Osteocyte (in vitro differentiated cells): ENCODE measurements at regions not wholly inside any gene's neighbourhood (a gene's known extent, or its start where the extent isn't known, plus 50 kb on each side); places are given as distances from the start of the nearest gene placed in this dataset.

ENCODE experiments used
- DNase-seq: peaks from one replicate; pipeline ENCODE4 v3.0.0; 2021; ENCODE audit warnings: mixed read lengths; ENCODE audit not compliant: unreplicated experiment; ENCODE audit errors: extremely low spot score
- H3K27ac Mint-ChIP-seq: one replicate; pipeline ENCODE4 v1.8.0; 2021; ENCODE audit warnings: mild to moderate bottlenecking, mixed read lengths; ENCODE audit not compliant: unreplicated experiment
- H3K27me3 Mint-ChIP-seq: one replicate; pipeline ENCODE4 v1.8.0; 2021; ENCODE audit warnings: mixed read lengths; ENCODE audit not compliant: unreplicated experiment
- H3K36me3 Mint-ChIP-seq: one replicate; pipeline ENCODE4 v1.8.0; 2021; ENCODE audit warnings: mixed read lengths; ENCODE audit not compliant: unreplicated experiment
- H3K4me1 Mint-ChIP-seq: one replicate; pipeline ENCODE4 v1.8.0; 2021; ENCODE audit warnings: mixed read lengths; ENCODE audit not compliant: unreplicated experiment
- H3K4me3 Mint-ChIP-seq: one replicate; pipeline ENCODE4 v1.8.0; 2021; ENCODE audit warnings: mild to moderate bottlenecking, moderate library complexity, mixed read lengths; ENCODE audit not compliant: unreplicated experiment
- H3K9me3 Mint-ChIP-seq: one replicate; pipeline ENCODE4 v1.8.0; 2021; ENCODE audit warnings: mixed read lengths; ENCODE audit not compliant: unreplicated experiment
- CTCF ChIP-seq: fragments of 200-600 bp; sonication (generic); IDR thresholded peaks from 2 replicates; pipeline ENCODE4 v1.5.0; 2021; ENCODE audit warnings: antibody characterized with exemption, mild to moderate bottlenecking, moderate library complexity

GRCh38 chr18:30562231-30562630 lies 480.3 kb downstream of the DSC3 start:
- Mint-ChIP-seq H3K27me3 (peaks cover 13% of the 10 kb centered on the region), H3K4me1 (no peaks in the 10 kb centered on the region), H3K9me3 (no peaks in the 10 kb centered on the region), H3K4me3 (no peak overlapping the region), H3K36me3 (no peaks in the 10 kb centered on the region), H3K27ac (no peak overlapping the region)
- no peak for DNase-seq
- TF ChIP-seq CTCF: no peak

DNA sequence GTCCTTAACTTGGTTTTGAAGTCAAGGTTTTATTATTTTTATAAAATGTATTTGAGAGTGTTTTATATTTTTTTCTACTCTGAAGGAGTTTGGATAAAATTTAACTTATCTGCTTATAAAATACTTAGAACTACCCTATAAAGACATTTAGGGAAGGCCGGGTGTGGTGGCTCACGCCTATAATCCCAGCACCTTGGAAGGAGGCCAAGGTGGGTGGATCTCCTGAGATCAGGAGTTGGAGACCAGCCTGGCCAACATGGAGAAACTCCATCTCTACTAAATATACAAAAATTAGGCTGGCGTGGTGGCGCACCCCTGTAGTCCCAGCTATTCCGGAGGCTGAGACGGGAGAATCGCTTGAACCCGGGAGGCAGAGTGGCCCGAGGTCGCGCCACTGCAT lies 486.4 kb downstream of the DSC3 start:
- DNase-seq: no peak
- no peaks in the 10 kb centered on the region for H3K4me1 Mint-ChIP-seq
- H3K9me3 Mint-ChIP-seq: no peaks in the 10 kb centered on the region
- no peaks in the 10 kb centered on the region for H3K36me3 Mint-ChIP-seq
- H3K27ac Mint-ChIP-seq: no peak overlapping the region
- no peak for TF ChIP-seq CTCF
- H3K4me3 Mint-ChIP-seq: no peak overlapping the region
- H3K27me3 Mint-ChIP-seq: peaks cover 15% of the 10 kb centered on the region

GRCh38 chr18:30545393-30545792 lies 497.1 kb downstream of the DSC3 start:
- no peak overlapping the region for H3K4me3 Mint-ChIP-seq
- peaks cover 10% of the 10 kb centered on the region for H3K27me3 Mint-ChIP-seq
- H3K27ac Mint-ChIP-seq: no peak overlapping the region
- no peaks in the 10 kb centered on the region for H3K9me3 Mint-ChIP-seq
- H3K4me1 Mint-ChIP-seq: no peaks in the 10 kb centered on the region
- H3K36me3 Mint-ChIP-seq: no peaks in the 10 kb centered on the region
- no peak for DNase-seq
- TF ChIP-seq CTCF: no peak

DNA sequence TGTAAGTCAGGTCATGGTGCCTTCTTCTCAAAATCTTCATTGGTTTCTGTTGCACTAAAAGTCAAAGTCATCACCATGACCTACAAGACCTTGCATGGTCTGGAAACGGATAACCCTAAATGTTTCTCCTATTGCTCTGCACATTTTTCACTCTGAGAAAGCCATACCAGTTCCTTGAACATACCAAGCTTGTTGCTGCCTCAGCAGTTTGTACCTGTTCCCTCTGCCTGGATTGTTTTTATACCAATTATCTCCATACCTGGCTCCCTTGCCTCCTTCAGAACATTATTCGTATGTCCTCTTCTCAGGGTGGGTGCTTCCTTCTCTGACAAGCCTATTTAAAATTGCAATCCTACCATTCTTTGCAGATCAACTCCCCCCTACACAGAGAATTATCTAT lies 498.4 kb downstream of the DSC3 start:
- H3K27me3 Mint-ChIP-seq: peaks cover 10% of the 10 kb centered on the region
- H3K4me3 Mint-ChIP-seq: no peak overlapping the region
- DNase-seq: no peak
- no peaks in the 10 kb centered on the region for H3K36me3 Mint-ChIP-seq
- H3K4me1 Mint-ChIP-seq: no peaks in the 10 kb centered on the region
- TF ChIP-seq CTCF: no peak
- no peak overlapping the region for H3K27ac Mint-ChIP-seq
- H3K9me3 Mint-ChIP-seq: no peaks in the 10 kb centered on the region

DNA sequence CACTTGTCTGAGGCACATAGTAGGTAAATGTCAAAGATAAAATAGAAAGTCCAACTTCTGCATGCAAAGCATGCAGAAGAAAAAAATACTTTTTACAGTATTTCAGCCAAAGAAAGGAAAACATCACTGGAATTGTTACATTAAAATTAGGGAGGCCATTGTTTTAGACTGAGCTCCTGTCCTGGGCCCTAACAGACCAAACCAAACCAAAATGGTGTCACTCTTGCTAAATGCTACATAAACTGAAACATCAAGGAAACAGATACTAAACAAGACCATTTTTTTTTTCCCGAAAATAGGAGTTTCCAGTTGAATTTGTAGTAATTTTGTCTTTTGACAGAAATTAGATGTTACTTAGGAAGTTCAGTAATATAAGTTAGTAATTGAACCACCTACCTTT lies 508.8 kb downstream of the DSC3 start:
- Mint-ChIP-seq H3K27ac (no peak overlapping the region), H3K27me3 (peaks cover 32% of the 10 kb centered on the region), H3K4me1 (no peaks in the 10 kb centered on the region), H3K36me3 (no peaks in the 10 kb centered on the region), H3K9me3 (no peaks in the 10 kb centered on the region), H3K4me3 (no peak overlapping the region)
- no peak for DNase-seq
- TF ChIP-seq CTCF: no peak
